Fibroblast of villous mesenchyme (primary cell): ENCODE measurements at regions not wholly inside any gene's neighbourhood (a gene's known extent, or its start where the extent isn't known, plus 50 kb on each side); places are given as distances from the start of the nearest gene placed in this dataset.
"Not testable (repeated sequence)": the region's sequence is repeated elsewhere in the genome, so short reads cannot be mapped to it uniquely, and the experiment has no call there.

Source experiments
- DNase-seq: peaks from one replicate; pipeline ENCODE4 v3.0.0-alpha.2; 2010; ENCODE audit warnings: low read depth
- H3K4me3 ChIP-seq: 2 replicates; pipeline ENCODE4 v1.5.1; 2011; ENCODE audit warnings: low read depth, mild to moderate bottlenecking, low read length
- CTCF ChIP-seq: IDR thresholded peaks from 2 replicates; pipeline ENCODE4 v1.5.1; 2012; ENCODE audit warnings: low read depth, mild to moderate bottlenecking, low read length; ENCODE audit not compliant: insufficient read depth

DNA sequence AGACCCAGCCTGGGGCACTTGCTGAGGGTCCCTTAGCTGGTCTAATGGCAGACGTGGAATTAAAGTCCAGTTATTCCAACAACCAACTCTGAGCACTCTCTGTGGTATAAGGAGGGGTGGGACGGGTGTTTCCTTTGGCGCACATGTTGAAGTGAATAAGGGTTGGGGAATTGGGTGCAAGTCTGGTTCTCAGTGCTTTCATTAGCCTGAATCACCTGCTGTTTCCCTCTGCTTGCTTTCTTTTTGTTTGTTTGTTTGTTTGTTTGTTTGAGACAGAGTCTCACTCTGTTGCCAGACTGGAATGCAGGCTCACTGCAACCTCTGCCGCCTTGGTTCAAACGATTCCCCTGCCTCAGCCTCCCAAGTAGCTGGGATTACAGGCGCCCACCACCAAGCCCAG, 110.1 kb downstream of the TNFAIP3 start:
- no peak overlapping the region for H3K4me3 ChIP-seq
- no peak for DNase-seq
- TF ChIP-seq CTCF, result no peak

- peak; percentile 7 for DNase-seq
- no peak for TF ChIP-seq CTCF
- no peak overlapping the region for H3K4me3 ChIP-seq
These were observed 110.8 kb downstream of the TNFAIP3 start for GRCh38 chr6:137977814-137978213.

DNA sequence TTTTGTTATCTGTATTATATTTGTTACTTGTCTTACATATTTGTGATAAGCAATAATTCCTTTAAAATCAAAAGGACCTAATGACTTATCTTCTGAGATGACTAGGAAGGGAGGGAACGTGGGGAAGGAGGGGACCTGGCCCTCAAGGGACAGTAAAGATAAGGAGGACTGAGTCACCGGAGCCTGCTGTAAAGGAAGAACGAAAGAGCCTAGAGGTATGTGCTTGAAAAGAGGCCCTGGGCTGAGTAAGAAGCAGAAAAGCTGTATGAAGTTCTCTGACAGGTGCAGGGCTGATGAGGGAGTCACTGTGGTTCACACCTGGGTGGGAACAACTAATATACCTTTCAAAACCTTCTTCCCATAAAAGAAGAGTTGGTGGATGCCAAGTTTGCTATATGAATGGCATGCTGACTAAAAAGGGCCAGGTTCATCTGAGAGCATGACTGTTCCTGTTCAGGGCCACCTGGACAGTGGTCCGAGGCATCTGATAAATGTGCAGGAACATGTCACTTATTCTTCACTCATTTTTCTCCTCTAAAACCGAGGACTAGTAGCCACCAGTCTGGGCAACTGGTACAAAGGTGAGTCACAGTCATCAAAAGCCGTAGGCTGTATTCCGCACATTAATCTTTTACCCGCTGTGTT, 111.3 kb downstream of the TNFAIP3 start:
- no peak for DNase-seq
- no peak for TF ChIP-seq CTCF
- no peak overlapping the region for H3K4me3 ChIP-seq

DNA sequence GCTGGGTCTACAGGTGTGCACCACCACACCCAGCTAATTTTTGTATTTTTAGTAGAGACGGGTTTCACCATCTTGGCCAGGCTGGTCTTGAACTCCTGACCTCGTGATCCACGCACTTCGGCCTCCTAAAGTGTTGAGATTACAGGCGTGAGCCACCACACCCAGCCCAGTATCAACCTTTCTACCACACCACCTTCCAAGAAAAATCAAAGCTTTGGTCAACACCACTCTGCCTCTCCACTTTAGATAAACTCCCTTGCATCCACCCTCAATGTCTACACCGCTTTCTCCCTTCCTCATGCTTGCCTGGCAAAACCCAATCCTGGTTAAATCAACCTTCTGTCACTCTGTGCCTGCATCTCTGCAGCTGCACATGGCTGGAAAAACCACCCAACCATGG, 112.2 kb downstream of the TNFAIP3 start:
- not testable (repeated sequence) for DNase-seq, H3K4me3 ChIP-seq

GRCh38 chr6:137980777-137981176, 113.7 kb downstream of the TNFAIP3 start:
- H3K4me3 ChIP-seq, result no peak overlapping the region

DNA sequence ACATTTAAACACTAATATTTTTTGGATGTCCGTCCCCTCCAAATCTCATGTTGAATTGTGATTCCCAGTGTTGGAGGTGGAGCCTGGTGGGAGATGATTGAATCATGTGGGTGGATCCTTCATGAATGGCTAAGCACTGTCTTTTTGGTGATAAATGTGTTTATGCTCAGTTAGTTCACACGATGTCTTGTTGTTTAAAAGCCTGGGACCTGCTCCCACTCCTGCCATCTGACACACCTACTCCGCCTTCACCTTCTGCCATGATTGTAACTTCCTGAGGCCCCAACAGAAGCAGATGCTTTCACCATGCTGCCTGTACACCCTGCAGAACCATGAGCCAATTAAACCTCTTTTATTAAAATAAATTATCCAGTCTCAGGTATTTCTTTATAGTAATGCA, 114.7 kb downstream of the TNFAIP3 start:
- DNase-seq, result no peak
- no peak for TF ChIP-seq CTCF
- H3K4me3 ChIP-seq, result no peak overlapping the region

More at GRCh38 chr6:137980777-137981176, 113.7 kb downstream of the TNFAIP3 start:
- TF ChIP-seq CTCF, result no peak
- no peak for DNase-seq

DNA sequence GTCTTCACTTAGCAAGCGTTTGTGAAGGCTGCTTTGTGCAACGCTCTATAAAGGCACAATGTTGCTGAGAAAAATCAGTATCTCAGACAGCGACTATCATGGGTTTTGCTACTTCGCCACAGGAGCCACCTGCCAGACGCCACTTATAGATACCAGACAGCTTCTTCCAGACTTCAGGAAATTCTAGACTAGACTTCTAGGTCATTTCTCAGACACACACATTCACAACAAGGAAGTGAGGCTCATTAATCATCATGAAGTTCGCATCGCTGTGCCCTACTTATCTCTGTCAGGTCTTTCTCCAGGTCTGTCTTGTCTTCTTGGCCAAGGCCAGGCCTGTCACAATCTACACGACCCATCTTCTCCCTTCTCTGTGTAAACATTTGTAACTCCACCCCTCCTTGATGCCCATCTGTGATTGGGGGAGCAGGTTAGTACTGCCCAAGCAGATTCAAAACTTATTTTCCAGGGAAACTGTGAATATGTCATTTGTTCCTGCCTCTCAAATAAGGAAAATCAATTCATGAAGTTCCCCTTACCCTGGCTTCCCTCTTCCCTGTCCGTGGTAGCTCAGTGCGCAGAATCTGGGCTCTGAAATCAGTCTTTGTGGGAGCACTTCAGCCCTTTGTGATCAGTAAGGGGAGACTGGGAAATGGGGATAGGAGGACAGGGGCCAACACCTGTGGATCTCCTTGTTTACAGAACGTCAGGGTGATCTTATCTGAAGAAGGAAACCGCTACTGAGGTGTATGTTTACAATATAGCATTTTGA, 115.5 kb downstream of the TNFAIP3 start:
- H3K4me3 ChIP-seq, result no peak overlapping the region
- no peak for TF ChIP-seq CTCF
- DNase-seq, result no peak
